ENCODE measurements at regions not wholly inside any gene's neighbourhood (a gene's known extent, or its start where the extent isn't known, plus 50 kb on each side); places are given as distances from the start of the nearest gene placed in this dataset.

GRCh38 chr10:111246136-111246535 is 169.3 kb downstream of the ADRA2A start:
- 59 to 75% methylated on average over 7 of the region's 7 CpGs for WGBS, 2 donors
- no peaks in the 10 kb centered on the region for H3K36me3 ChIP-seq (ENCODE audit: control insufficient read depth in 2 of 2, insufficient read depth in 2 of 2, low read length in 1 of 2)
- no peak overlapping the region for H3K4me3 ChIP-seq (ENCODE audit: low read depth in 1 of 2, low read length in 2 of 2)
- H3K27me3 ChIP-seq (ENCODE audit: control insufficient read depth in 1 of 2, insufficient read depth in 2 of 2, low read length in 2 of 2) = no peaks in the 10 kb centered on the region
- H3K27ac ChIP-seq (ENCODE audit: low read depth in 2 of 2, low read length in 1 of 2) = no peak overlapping the region
- no peaks in the 10 kb centered on the region for H3K9me3 ChIP-seq (ENCODE audit: control insufficient read depth in 2 of 2, insufficient read depth in 1 of 2, low read depth in 1 of 2, low read length in 1 of 2)
- no peaks in the 10 kb centered on the region for H3K4me1 ChIP-seq (ENCODE audit: control insufficient read depth in 2 of 2, insufficient read depth in 2 of 2, low read length in 1 of 2)

- Histone ChIP-seq H3K4me1 (ENCODE audit: control insufficient read depth in 2 of 2, insufficient read depth in 2 of 2, low read length in 1 of 2) (no peaks in the 10 kb centered on the region), H3K27ac (ENCODE audit: low read depth in 2 of 2, low read length in 1 of 2) (no peak overlapping the region), H3K4me3 (ENCODE audit: low read depth in 1 of 2, low read length in 2 of 2) (no peak overlapping the region), H3K9me3 (ENCODE audit: control insufficient read depth in 2 of 2, insufficient read depth in 1 of 2, low read depth in 1 of 2, low read length in 1 of 2) (no peaks in the 10 kb centered on the region), H3K36me3 (ENCODE audit: control insufficient read depth in 2 of 2, insufficient read depth in 2 of 2, low read length in 1 of 2) (no peaks in the 10 kb centered on the region), H3K27me3 (ENCODE audit: control insufficient read depth in 1 of 2, insufficient read depth in 2 of 2, low read length in 2 of 2) (no peaks in the 10 kb centered on the region)
- WGBS, 2 donors = 44 to 50% methylated on average over 6 of the region's 6 CpGs
Measured at GRCh38 chr10:111246814-111247452, 170.1 kb downstream of the ADRA2A start.

GRCh38 chr10:111247781-111248389 is 171.1 kb downstream of the ADRA2A start:
- Histone ChIP-seq H3K36me3 (ENCODE audit: control insufficient read depth in 2 of 2, insufficient read depth in 2 of 2, low read length in 1 of 2) (no peaks in the 10 kb centered on the region), H3K27me3 (ENCODE audit: control insufficient read depth in 1 of 2, insufficient read depth in 2 of 2, low read length in 2 of 2) (no peaks in the 10 kb centered on the region), H3K4me1 (ENCODE audit: control insufficient read depth in 2 of 2, insufficient read depth in 2 of 2, low read length in 1 of 2) (no peaks in the 10 kb centered on the region), H3K27ac (ENCODE audit: low read depth in 2 of 2, low read length in 1 of 2) (no peak overlapping the region), H3K9me3 (ENCODE audit: control insufficient read depth in 2 of 2, insufficient read depth in 1 of 2, low read depth in 1 of 2, low read length in 1 of 2) (no peaks in the 10 kb centered on the region), H3K4me3 (ENCODE audit: low read depth in 1 of 2, low read length in 2 of 2) (no peak overlapping the region)
- WGBS, 2 donors = 77 to 88% methylated on average over 6 of the region's 6 CpGs

- H3K27ac ChIP-seq (ENCODE audit: low read depth in 2 of 2, low read length in 1 of 2) = no peak overlapping the region
- no peak overlapping the region for H3K4me3 ChIP-seq (ENCODE audit: low read depth in 1 of 2, low read length in 2 of 2)
- H3K9me3 ChIP-seq (ENCODE audit: control insufficient read depth in 2 of 2, insufficient read depth in 1 of 2, low read depth in 1 of 2, low read length in 1 of 2) = no peaks in the 10 kb centered on the region
- H3K27me3 ChIP-seq (ENCODE audit: control insufficient read depth in 1 of 2, insufficient read depth in 2 of 2, low read length in 2 of 2) = no peaks in the 10 kb centered on the region
- 70 to 71% methylated on average over 1 of the region's 1 CpG for WGBS, 2 donors
- H3K4me1 ChIP-seq (ENCODE audit: control insufficient read depth in 2 of 2, insufficient read depth in 2 of 2, low read length in 1 of 2) = no peaks in the 10 kb centered on the region
- no peaks in the 10 kb centered on the region for H3K36me3 ChIP-seq (ENCODE audit: control insufficient read depth in 2 of 2, insufficient read depth in 2 of 2, low read length in 1 of 2)
Measured at GRCh38 chr10:111249925-111250324, 173.1 kb downstream of the ADRA2A start.

GRCh38 chr10:111261081-111261615 is 184.3 kb downstream of the ADRA2A start:
- Histone ChIP-seq H3K27ac (ENCODE audit: low read depth in 2 of 2, low read length in 1 of 2) (no peak overlapping the region), H3K4me3 (ENCODE audit: low read depth in 1 of 2, low read length in 2 of 2) (no peak overlapping the region), H3K9me3 (ENCODE audit: control insufficient read depth in 2 of 2, insufficient read depth in 1 of 2, low read depth in 1 of 2, low read length in 1 of 2) (no peaks in the 10 kb centered on the region), H3K36me3 (ENCODE audit: control insufficient read depth in 2 of 2, insufficient read depth in 2 of 2, low read length in 1 of 2) (no peaks in the 10 kb centered on the region), H3K27me3 (ENCODE audit: control insufficient read depth in 1 of 2, insufficient read depth in 2 of 2, low read length in 2 of 2) (no peaks in the 10 kb centered on the region), H3K4me1 (ENCODE audit: control insufficient read depth in 2 of 2, insufficient read depth in 2 of 2, low read length in 1 of 2) (peaks cover 0 to 3% of the 10 kb centered on the region in 2 donors)
- WGBS, 2 donors = 40 to 58% methylated on average over 2 of the region's 2 CpGs

GRCh38 chr10:111265341-111265740 is 188.5 kb downstream of the ADRA2A start:
- H3K27me3 ChIP-seq (ENCODE audit: control insufficient read depth in 1 of 2, insufficient read depth in 2 of 2, low read length in 2 of 2) = no peaks in the 10 kb centered on the region
- no peak overlapping the region for H3K4me3 ChIP-seq (ENCODE audit: low read depth in 1 of 2, low read length in 2 of 2)
- H3K4me1 ChIP-seq (ENCODE audit: control insufficient read depth in 2 of 2, insufficient read depth in 2 of 2, low read length in 1 of 2) = peaks cover 0 to 3% of the 10 kb centered on the region in 2 donors
- H3K27ac ChIP-seq (ENCODE audit: low read depth in 2 of 2, low read length in 1 of 2) = no peak overlapping the region
- no peaks in the 10 kb centered on the region for H3K36me3 ChIP-seq (ENCODE audit: control insufficient read depth in 2 of 2, insufficient read depth in 2 of 2, low read length in 1 of 2)
- H3K9me3 ChIP-seq (ENCODE audit: control insufficient read depth in 2 of 2, insufficient read depth in 1 of 2, low read depth in 1 of 2, low read length in 1 of 2) = no peaks in the 10 kb centered on the region
- WGBS, 2 donors = 65 to 88% methylated on average over 1 of the region's 1 CpG

- H3K9me3 ChIP-seq (ENCODE audit: control insufficient read depth in 2 of 2, insufficient read depth in 1 of 2, low read depth in 1 of 2, low read length in 1 of 2) = no peaks in the 10 kb centered on the region
- H3K27me3 ChIP-seq (ENCODE audit: control insufficient read depth in 1 of 2, insufficient read depth in 2 of 2, low read length in 2 of 2) = no peaks in the 10 kb centered on the region
- no peak overlapping the region for H3K4me3 ChIP-seq (ENCODE audit: low read depth in 1 of 2, low read length in 2 of 2)
- H3K4me1 ChIP-seq (ENCODE audit: control insufficient read depth in 2 of 2, insufficient read depth in 2 of 2, low read length in 1 of 2) = peaks cover 0 to 2% of the 10 kb centered on the region in 2 donors
- no peak overlapping the region for H3K27ac ChIP-seq (ENCODE audit: low read depth in 2 of 2, low read length in 1 of 2)
- H3K36me3 ChIP-seq (ENCODE audit: control insufficient read depth in 2 of 2, insufficient read depth in 2 of 2, low read length in 1 of 2) = no peaks in the 10 kb centered on the region
Measured at GRCh38 chr10:111266165-111266564, 189.3 kb downstream of the ADRA2A start.

- 61 to 69% methylated on average over 7 of the region's 7 CpGs for WGBS, 2 donors
- H3K27ac ChIP-seq (ENCODE audit: low read depth in 2 of 2, low read length in 1 of 2) = no peak overlapping the region
Measured at GRCh38 chr10:111267673-111268072, 190.8 kb downstream of the ADRA2A start.

GRCh38 chr10:111273235-111273634 is 196.4 kb downstream of the ADRA2A start:
- 48 to 51% methylated on average over 3 of the region's 3 CpGs for WGBS, 2 donors
- no peak overlapping the region for H3K27ac ChIP-seq (ENCODE audit: low read depth in 2 of 2, low read length in 1 of 2)
- H3K27me3 ChIP-seq (ENCODE audit: control insufficient read depth in 1 of 2, insufficient read depth in 2 of 2, low read length in 2 of 2) = no peaks in the 10 kb centered on the region
- no peaks in the 10 kb centered on the region for H3K9me3 ChIP-seq (ENCODE audit: control insufficient read depth in 2 of 2, insufficient read depth in 1 of 2, low read depth in 1 of 2, low read length in 1 of 2)
- H3K4me3 ChIP-seq (ENCODE audit: low read depth in 1 of 2, low read length in 2 of 2) = no peak overlapping the region
- no peaks in the 10 kb centered on the region for H3K36me3 ChIP-seq (ENCODE audit: control insufficient read depth in 2 of 2, insufficient read depth in 2 of 2, low read length in 1 of 2)
- no peaks in the 10 kb centered on the region for H3K4me1 ChIP-seq (ENCODE audit: control insufficient read depth in 2 of 2, insufficient read depth in 2 of 2, low read length in 1 of 2)

More at GRCh38 chr10:111267673-111268072, 190.8 kb downstream of the ADRA2A start:
- no peaks in the 10 kb centered on the region for H3K36me3 ChIP-seq (ENCODE audit: control insufficient read depth in 2 of 2, insufficient read depth in 2 of 2, low read length in 1 of 2)
- H3K4me1 ChIP-seq (ENCODE audit: control insufficient read depth in 2 of 2, insufficient read depth in 2 of 2, low read length in 1 of 2) = no peaks in the 10 kb centered on the region
- H3K27me3 ChIP-seq (ENCODE audit: control insufficient read depth in 1 of 2, insufficient read depth in 2 of 2, low read length in 2 of 2) = no peaks in the 10 kb centered on the region
- H3K4me3 ChIP-seq (ENCODE audit: low read depth in 1 of 2, low read length in 2 of 2) = no peak overlapping the region
- no peaks in the 10 kb centered on the region for H3K9me3 ChIP-seq (ENCODE audit: control insufficient read depth in 2 of 2, insufficient read depth in 1 of 2, low read depth in 1 of 2, low read length in 1 of 2)

GRCh38 chr10:111273635-111274034 is 196.8 kb downstream of the ADRA2A start:
- Histone ChIP-seq H3K4me1 (ENCODE audit: control insufficient read depth in 2 of 2, insufficient read depth in 2 of 2, low read length in 1 of 2) (no peaks in the 10 kb centered on the region), H3K9me3 (ENCODE audit: control insufficient read depth in 2 of 2, insufficient read depth in 1 of 2, low read depth in 1 of 2, low read length in 1 of 2) (no peaks in the 10 kb centered on the region), H3K27ac (ENCODE audit: low read depth in 2 of 2, low read length in 1 of 2) (no peak overlapping the region), H3K27me3 (ENCODE audit: control insufficient read depth in 1 of 2, insufficient read depth in 2 of 2, low read length in 2 of 2) (no peaks in the 10 kb centered on the region), H3K4me3 (ENCODE audit: low read depth in 1 of 2, low read length in 2 of 2) (no peak overlapping the region), H3K36me3 (ENCODE audit: control insufficient read depth in 2 of 2, insufficient read depth in 2 of 2, low read length in 1 of 2) (no peaks in the 10 kb centered on the region)
- 53 to 70% methylated on average over 2 of the region's 2 CpGs for WGBS, 2 donors

Measured in esophagus (tissue), 2 donors.